Progenitor cell of endocrine pancreas (in vitro differentiated cells): ENCODE measurements at regions not wholly inside any gene's neighbourhood (a gene's known extent, or its start where the extent isn't known, plus 50 kb on each side); places are given as distances from the start of the nearest gene placed in this dataset.

Experiments
- DNase-seq: peaks from one replicate; pipeline ENCODE4 v3.0.0; 2021; ENCODE audit warnings: low spot score; ENCODE audit not compliant: unreplicated experiment
- H3K27ac Mint-ChIP-seq: 2 replicates; pipeline ENCODE4 v1.8.0; 2021; ENCODE audit warnings: mild to moderate bottlenecking, moderate library complexity, mixed read lengths
- H3K27me3 Mint-ChIP-seq: 2 replicates; pipeline ENCODE4 v1.8.0; 2021; ENCODE audit warnings: mixed read lengths
- H3K36me3 Mint-ChIP-seq: 2 replicates; pipeline ENCODE4 v1.8.0; 2022; ENCODE audit warnings: mixed read lengths; ENCODE audit not compliant: insufficient read depth
- H3K4me1 Mint-ChIP-seq: 2 replicates; pipeline ENCODE4 v1.8.0; 2021; ENCODE audit warnings: low read depth, mixed read lengths
- H3K4me3 Mint-ChIP-seq: 2 replicates; pipeline ENCODE4 v1.8.0; 2021; ENCODE audit warnings: low read depth, mild to moderate bottlenecking, moderate library complexity, mixed read lengths
- H3K9me3 Mint-ChIP-seq: 2 replicates; pipeline ENCODE4 v1.8.0; 2021; ENCODE audit warnings: low read depth, mixed read lengths
- TF ChIP-seq, protein P1 (sequence below): fragments of 200-600 bp; sonication (generic); IDR thresholded peaks from one replicate; pipeline ENCODE4 v1.5.0; 2021; ENCODE audit warnings: antibody characterized with exemption, mild to moderate bottlenecking; ENCODE audit not compliant: unreplicated experiment

DNA sequence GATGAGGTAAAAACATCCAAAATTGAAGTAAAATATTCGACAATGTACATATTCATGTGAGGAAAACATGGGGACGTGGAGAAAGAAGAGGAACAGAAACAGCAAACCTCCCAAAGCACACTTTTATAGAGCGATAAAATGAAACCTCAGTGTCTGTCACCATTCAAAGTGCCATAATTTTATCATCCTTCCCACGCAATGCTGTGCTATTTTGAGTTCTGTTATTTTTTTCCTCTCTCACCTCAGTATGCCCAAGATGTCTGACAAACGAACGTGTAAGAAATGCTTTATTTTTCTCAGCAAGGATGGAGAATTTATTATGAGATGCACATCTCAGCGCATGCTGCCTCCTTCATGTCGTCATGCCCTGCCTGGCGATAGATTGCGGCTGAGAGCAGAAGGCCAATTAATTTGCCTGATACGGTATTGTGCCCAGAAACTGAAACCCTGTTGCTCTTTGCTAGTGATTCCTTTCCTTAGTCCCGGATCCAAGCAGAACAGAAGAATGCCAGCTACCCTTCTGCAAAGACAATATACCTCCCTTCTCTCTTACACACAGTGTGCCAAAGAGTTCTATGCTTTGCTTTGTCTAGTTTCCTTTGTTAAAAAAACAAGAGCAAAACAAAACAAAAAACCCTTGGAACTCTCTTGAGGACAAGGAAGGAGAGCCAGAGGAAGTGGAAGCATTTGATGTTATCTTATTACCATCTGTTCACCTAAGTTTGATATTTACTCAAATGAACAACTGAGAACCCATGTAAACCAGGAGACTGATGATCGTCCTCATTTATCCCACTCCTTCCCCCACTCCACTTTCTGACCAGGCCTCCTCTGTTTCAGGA is 192.4 kb downstream of the SEMA6A start:
- no peak overlapping the region for H3K27ac Mint-ChIP-seq
- H3K9me3 Mint-ChIP-seq = no peaks in the 10 kb centered on the region
- peaks cover 21% of the 10 kb centered on the region for H3K4me1 Mint-ChIP-seq
- TF ChIP-seq, protein P1, sequence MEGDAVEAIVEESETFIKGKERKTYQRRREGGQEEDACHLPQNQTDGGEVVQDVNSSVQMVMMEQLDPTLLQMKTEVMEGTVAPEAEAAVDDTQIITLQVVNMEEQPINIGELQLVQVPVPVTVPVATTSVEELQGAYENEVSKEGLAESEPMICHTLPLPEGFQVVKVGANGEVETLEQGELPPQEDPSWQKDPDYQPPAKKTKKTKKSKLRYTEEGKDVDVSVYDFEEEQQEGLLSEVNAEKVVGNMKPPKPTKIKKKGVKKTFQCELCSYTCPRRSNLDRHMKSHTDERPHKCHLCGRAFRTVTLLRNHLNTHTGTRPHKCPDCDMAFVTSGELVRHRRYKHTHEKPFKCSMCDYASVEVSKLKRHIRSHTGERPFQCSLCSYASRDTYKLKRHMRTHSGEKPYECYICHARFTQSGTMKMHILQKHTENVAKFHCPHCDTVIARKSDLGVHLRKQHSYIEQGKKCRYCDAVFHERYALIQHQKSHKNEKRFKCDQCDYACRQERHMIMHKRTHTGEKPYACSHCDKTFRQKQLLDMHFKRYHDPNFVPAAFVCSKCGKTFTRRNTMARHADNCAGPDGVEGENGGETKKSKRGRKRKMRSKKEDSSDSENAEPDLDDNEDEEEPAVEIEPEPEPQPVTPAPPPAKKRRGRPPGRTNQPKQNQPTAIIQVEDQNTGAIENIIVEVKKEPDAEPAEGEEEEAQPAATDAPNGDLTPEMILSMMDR = no peak
- H3K4me3 Mint-ChIP-seq = no peak overlapping the region
- DNase-seq = no peak
- H3K36me3 Mint-ChIP-seq = no peaks in the 10 kb centered on the region
- H3K27me3 Mint-ChIP-seq = peaks cover 4% of the 10 kb centered on the region

DNA sequence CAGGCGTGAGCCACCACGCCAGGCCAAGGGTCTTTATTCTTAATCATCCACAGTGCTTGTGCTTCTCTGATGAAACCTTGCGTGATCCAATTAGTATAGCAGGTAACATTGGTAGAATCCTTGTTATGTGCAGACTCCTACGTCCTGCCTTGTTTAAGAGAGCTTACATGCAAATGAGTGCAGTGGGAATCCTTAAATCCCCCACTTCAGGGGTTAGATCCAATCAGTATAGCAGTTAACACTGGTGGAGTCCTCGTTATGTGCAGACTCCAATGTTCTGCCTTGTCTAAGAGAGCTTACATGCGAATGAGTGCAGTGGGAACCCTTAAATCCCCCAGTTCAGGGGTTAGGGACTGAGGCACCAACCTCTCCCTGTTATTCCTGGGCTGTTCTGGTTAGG is 193.4 kb downstream of the SEMA6A start:
- TF ChIP-seq, protein P1 = no peak
- no peaks in the 10 kb centered on the region for H3K9me3 Mint-ChIP-seq
- no peaks in the 10 kb centered on the region for H3K36me3 Mint-ChIP-seq
- no peak overlapping the region for H3K4me3 Mint-ChIP-seq
- H3K27ac Mint-ChIP-seq = no peak overlapping the region
- H3K27me3 Mint-ChIP-seq = peaks cover 4% of the 10 kb centered on the region
- no peak for DNase-seq
- H3K4me1 Mint-ChIP-seq = peaks cover 29% of the 10 kb centered on the region

DNA sequence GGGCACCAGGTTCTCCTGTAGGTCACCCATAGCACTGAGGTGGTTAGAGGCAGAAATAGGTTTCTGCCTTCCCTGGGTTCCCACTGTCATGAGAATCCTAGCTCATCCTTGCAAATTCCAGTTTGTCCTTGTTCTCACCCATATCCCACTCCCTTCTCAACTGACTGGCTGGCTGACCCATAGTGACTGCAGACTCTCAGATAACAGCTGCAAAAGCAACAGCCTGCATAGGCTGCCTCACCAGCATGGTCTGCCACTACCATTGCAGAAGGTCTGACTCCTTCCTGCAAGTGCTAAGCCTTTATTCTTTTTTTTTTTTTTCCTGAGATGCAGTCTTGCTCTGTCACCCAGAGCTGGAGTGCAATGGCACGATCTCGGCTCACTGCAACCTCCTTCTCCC is 194.0 kb downstream of the SEMA6A start:
- Mint-ChIP-seq H3K9me3 (no peaks in the 10 kb centered on the region), H3K36me3 (no peaks in the 10 kb centered on the region), H3K4me1 (peaks cover 32% of the 10 kb centered on the region), H3K4me3 (no peak overlapping the region), H3K27ac (peak overlapping the region; percentile 81), H3K27me3 (peaks cover 4% of the 10 kb centered on the region)
- TF ChIP-seq, protein P1 = no peak
- no peak for DNase-seq

DNA sequence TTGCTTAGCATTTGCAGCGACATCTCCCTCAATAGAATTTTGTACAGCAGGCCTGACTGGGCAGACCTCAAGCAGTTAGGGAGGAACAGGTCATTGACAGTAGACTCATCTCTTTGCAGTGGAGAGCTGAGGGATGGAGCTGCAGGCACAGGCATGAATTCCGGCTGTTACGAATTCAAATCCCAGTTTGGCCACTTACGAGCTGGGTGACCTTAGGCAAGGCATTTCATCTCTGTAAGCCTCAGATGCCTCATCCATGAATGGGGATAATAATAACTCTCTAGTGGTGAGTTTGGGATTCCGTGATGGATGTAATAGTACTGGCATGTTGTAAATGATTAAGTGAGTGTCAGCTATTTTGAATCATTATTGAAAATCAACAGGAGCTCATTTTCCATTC is 195.3 kb downstream of the SEMA6A start:
- Mint-ChIP-seq H3K4me3 (no peak overlapping the region), H3K27ac (no peak overlapping the region), H3K27me3 (peaks cover 4% of the 10 kb centered on the region), H3K36me3 (no peaks in the 10 kb centered on the region), H3K9me3 (no peaks in the 10 kb centered on the region), H3K4me1 (peaks cover 32% of the 10 kb centered on the region)
- TF ChIP-seq, protein P1 = no peak
- no peak for DNase-seq

DNA sequence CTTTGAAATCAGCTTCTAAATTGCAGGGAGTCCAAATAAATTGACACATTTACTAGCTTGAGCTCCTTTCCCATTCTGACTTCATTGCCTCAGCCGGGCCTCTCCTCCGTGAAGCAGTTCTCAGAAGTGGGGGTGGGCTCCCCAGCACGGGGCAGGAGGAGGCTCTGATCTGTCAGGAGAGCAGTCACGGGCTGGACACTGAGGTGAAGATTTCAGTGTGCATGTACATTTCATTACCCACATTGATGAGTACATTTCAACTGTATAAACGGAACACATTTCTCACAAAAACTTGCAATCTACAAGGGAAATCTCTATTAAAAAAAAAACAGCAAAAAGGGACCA is 195.9 kb downstream of the SEMA6A start:
- H3K4me1 Mint-ChIP-seq = peaks cover 32% of the 10 kb centered on the region
- H3K27me3 Mint-ChIP-seq = peaks cover 4% of the 10 kb centered on the region

More for the DNA sequence above, 195.9 kb downstream of the SEMA6A start:
- Mint-ChIP-seq H3K9me3 (no peaks in the 10 kb centered on the region), H3K27ac (no peak overlapping the region), H3K4me3 (no peak overlapping the region), H3K36me3 (no peaks in the 10 kb centered on the region)
- no peak for DNase-seq
- TF ChIP-seq, protein P1 = no peak
